GM12872 (cell line): ENCODE measurements at regions not wholly inside any gene's neighbourhood (a gene's known extent, or its start where the extent isn't known, plus 50 kb on each side); places are given as distances from the start of the nearest gene placed in this dataset.

Source experiments
- CTCF ChIP-seq: IDR thresholded peaks from 3 replicates; pipeline ENCODE4 v1.5.1; 2011; ENCODE audit warnings: low read depth, mild to moderate bottlenecking, low read length, moderate library complexity; ENCODE audit not compliant: insufficient read depth

GRCh38 chr5:4837489-4838058, 302.6 kb upstream of the ADAMTS16 start:
- TF ChIP-seq CTCF = no peak

GRCh38 chr5:4845221-4845620, 294.9 kb upstream of the ADAMTS16 start:
- no peak for TF ChIP-seq CTCF

GRCh38 chr5:4847766-4848165, 292.4 kb upstream of the ADAMTS16 start:
- TF ChIP-seq CTCF = no peak

- TF ChIP-seq CTCF = no peak
Observed at GRCh38 chr5:4855036-4855435, 285.1 kb upstream of the ADAMTS16 start.

GRCh38 chr5:4855880-4856279, 284.2 kb upstream of the ADAMTS16 start:
- TF ChIP-seq CTCF = no peak

- no peak for TF ChIP-seq CTCF
Observed at GRCh38 chr5:4857761-4858160, 282.4 kb upstream of the ADAMTS16 start.

GRCh38 chr5:4859500-4860235, 280.5 kb upstream of the ADAMTS16 start:
- TF ChIP-seq CTCF = no peak
